ENCODE measurements at regions not wholly inside any gene's neighbourhood (a gene's known extent, or its start where the extent isn't known, plus 50 kb on each side); places are given as distances from the start of the nearest gene placed in this dataset.

DNA sequence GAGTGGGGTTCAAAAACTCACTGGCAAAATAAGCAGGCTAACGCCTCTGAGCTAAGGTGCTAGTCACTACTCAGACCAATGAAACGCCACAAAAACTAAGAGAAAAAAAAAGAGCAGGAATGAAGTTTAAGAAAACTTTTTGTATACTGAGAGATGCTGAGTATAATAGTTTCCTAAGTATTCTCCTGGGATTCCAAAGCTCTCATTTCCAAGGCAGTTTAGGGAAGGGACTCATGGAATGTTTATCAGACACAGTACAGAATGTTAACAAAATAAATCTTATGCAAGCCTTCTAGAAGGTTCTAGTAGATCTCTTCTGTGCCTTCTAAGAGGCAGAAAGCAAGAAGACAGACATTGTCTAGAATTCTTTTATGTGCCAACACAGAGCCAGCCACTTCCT lies 361.9 kb downstream of the MTRR start:
- TF ChIP-seq, protein P1, sequence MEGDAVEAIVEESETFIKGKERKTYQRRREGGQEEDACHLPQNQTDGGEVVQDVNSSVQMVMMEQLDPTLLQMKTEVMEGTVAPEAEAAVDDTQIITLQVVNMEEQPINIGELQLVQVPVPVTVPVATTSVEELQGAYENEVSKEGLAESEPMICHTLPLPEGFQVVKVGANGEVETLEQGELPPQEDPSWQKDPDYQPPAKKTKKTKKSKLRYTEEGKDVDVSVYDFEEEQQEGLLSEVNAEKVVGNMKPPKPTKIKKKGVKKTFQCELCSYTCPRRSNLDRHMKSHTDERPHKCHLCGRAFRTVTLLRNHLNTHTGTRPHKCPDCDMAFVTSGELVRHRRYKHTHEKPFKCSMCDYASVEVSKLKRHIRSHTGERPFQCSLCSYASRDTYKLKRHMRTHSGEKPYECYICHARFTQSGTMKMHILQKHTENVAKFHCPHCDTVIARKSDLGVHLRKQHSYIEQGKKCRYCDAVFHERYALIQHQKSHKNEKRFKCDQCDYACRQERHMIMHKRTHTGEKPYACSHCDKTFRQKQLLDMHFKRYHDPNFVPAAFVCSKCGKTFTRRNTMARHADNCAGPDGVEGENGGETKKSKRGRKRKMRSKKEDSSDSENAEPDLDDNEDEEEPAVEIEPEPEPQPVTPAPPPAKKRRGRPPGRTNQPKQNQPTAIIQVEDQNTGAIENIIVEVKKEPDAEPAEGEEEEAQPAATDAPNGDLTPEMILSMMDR (IDR thresholded peaks at IDR 0.05): no peak
- no peak for TF ChIP-seq POLR2A (IDR thresholded peaks at IDR 0.05)

All from lower leg skin (tissue), 3 donors.